Neuronal stem cell (in vitro differentiated cells): ENCODE measurements at regions not wholly inside any gene's neighbourhood (a gene's known extent, or its start where the extent isn't known, plus 50 kb on each side); places are given as distances from the start of the nearest gene placed in this dataset.

Experiments
- DNase-seq: peaks from one replicate; pipeline ENCODE4 v3.0.0-alpha.2; 2013; ENCODE audit warnings: low spot score
- H2AFZ ChIP-seq: one replicate; pipeline ENCODE4 v1.6.1; 2013; ENCODE audit warnings: mild to moderate bottlenecking, low read length, inconsistent platforms
- H2AK5ac ChIP-seq: 2 replicates; pipeline ENCODE4 v1.6.1; 2013; ENCODE audit warnings: low read depth, mild to moderate bottlenecking, inconsistent platforms, low read length, moderate library complexity, mixed read lengths
- H2BK120ac ChIP-seq: 2 replicates; pipeline ENCODE4 v1.6.1; 2013; ENCODE audit warnings: low read depth, mild to moderate bottlenecking, inconsistent platforms, low read length, moderate library complexity, mixed read lengths
- H2BK12ac ChIP-seq: one replicate; pipeline ENCODE4 v1.6.1; 2013; ENCODE audit warnings: low read length, inconsistent platforms
- H2BK15ac ChIP-seq: 2 replicates; pipeline ENCODE4 v1.6.1; 2013; ENCODE audit warnings: mild to moderate bottlenecking, low read length, inconsistent platforms, mixed read lengths
- H2BK5ac ChIP-seq: one replicate; pipeline ENCODE4 v1.6.1; 2013; ENCODE audit warnings: inconsistent platforms, mild to moderate bottlenecking, low read length, moderate library complexity
- H3K14ac ChIP-seq: one replicate; pipeline ENCODE4 v1.6.1; 2013; ENCODE audit warnings: low read length, inconsistent platforms
- H3K18ac ChIP-seq: 2 replicates; pipeline ENCODE4 v1.6.1; 2013; ENCODE audit warnings: low read length, inconsistent platforms
- H3K23ac ChIP-seq: 2 replicates; pipeline ENCODE4 v1.6.1; 2013; ENCODE audit warnings: low read depth, mild to moderate bottlenecking, mixed read lengths, low read length, inconsistent platforms; ENCODE audit not compliant: poor library complexity
- H3K27ac ChIP-seq: replicated peaks from 3 replicates; pipeline ENCODE4 v1.5.1; 2013; ENCODE audit warnings: low read length, inconsistent platforms
- H3K27me3 ChIP-seq, 3 experiments: 2 replicates each; pipeline ENCODE4 v1.6.1; 2013; ENCODE audit warnings: low read length in 3 of 3, mild to moderate bottlenecking in 2 of 3, inconsistent platforms in 1 of 3, low read depth in 1 of 3, mixed read lengths in 1 of 3, moderate library complexity in 1 of 3; ENCODE audit not compliant: control insufficient read depth in 3 of 3, insufficient read depth in 3 of 3
- H3K36me3 ChIP-seq, 2 donors: replicated peaks in 1 of 2; 2 replicates each; pipeline ENCODE4 v1.6.1; 2013; ENCODE audit warnings: low read length in 2 of 2; ENCODE audit not compliant: control insufficient read depth in 2 of 2, insufficient read depth in 2 of 2
- H3K4ac ChIP-seq: 2 replicates; pipeline ENCODE4 v1.6.1; 2013; ENCODE audit warnings: inconsistent platforms, mild to moderate bottlenecking, low read length, moderate library complexity
- H3K4me1 ChIP-seq, 2 donors: 1 replicate in 1 of 2; 2 replicates in 1 of 2; pipeline ENCODE4 v1.6.1; 2013; ENCODE audit warnings: low read length in 2 of 2, low read depth in 1 of 2; ENCODE audit not compliant: control insufficient read depth in 2 of 2, insufficient read depth in 1 of 2
- H3K4me2 ChIP-seq: one replicate; pipeline ENCODE4 v1.6.1; 2013; ENCODE audit warnings: mild to moderate bottlenecking, low read length, inconsistent platforms; ENCODE audit not compliant: insufficient read depth, poor library complexity, severe bottlenecking
- H3K4me3 ChIP-seq, 2 donors: 2 replicates each; pipeline ENCODE4 v1.5.1; 2013; ENCODE audit warnings: low read length in 2 of 2, mild to moderate bottlenecking in 2 of 2, inconsistent platforms in 1 of 2, moderate library complexity in 1 of 2
- H3K79me1 ChIP-seq: one replicate; pipeline ENCODE4 v1.6.1; 2013; ENCODE audit warnings: low read depth, mild to moderate bottlenecking, inconsistent platforms, low read length, moderate library complexity
- H3K9ac ChIP-seq: one replicate; pipeline ENCODE4 v1.6.1; 2013; ENCODE audit warnings: mild to moderate bottlenecking, low read depth, low read length, inconsistent platforms; ENCODE audit not compliant: poor library complexity
- H3K9me3 ChIP-seq, 2 donors: replicated peaks in 1 of 2; 2 replicates each; pipeline versions ENCODE3 to v1.6.1; 2013; ENCODE audit warnings: low read length in 2 of 2, mild to moderate bottlenecking in 2 of 2, inconsistent platforms in 1 of 2, low read depth in 1 of 2, mixed read lengths in 1 of 2, moderate library complexity in 1 of 2; ENCODE audit not compliant: control insufficient read depth in 2 of 2, insufficient read depth in 1 of 2
- H4K8ac ChIP-seq: one replicate; pipeline ENCODE4 v1.6.1; 2013; ENCODE audit warnings: low read depth, mild to moderate bottlenecking, inconsistent platforms, low read length, moderate library complexity
- H4K91ac ChIP-seq: one replicate; pipeline ENCODE4 v1.6.1; 2013; ENCODE audit warnings: low read length, low read depth, mild to moderate bottlenecking, inconsistent platforms; ENCODE audit not compliant: poor library complexity
- WGBS, 2 donors: extraction: QIAGEN DNeasy Blood & Tissue Kit; methylation state at CpG; one replicate each; pipeline ENCODE4 v1.1.7; 2013; ENCODE audit warnings: missing lambda C conversion rate in 2 of 2, mixed read lengths in 1 of 2; ENCODE audit not compliant: insufficient read length in 2 of 2, insufficient replicate concordance in 1 of 2; ENCODE audit errors: extremely low coverage in 2 of 2; 5-methylcytosine and 5-hydroxymethylcytosine counted together

DNA sequence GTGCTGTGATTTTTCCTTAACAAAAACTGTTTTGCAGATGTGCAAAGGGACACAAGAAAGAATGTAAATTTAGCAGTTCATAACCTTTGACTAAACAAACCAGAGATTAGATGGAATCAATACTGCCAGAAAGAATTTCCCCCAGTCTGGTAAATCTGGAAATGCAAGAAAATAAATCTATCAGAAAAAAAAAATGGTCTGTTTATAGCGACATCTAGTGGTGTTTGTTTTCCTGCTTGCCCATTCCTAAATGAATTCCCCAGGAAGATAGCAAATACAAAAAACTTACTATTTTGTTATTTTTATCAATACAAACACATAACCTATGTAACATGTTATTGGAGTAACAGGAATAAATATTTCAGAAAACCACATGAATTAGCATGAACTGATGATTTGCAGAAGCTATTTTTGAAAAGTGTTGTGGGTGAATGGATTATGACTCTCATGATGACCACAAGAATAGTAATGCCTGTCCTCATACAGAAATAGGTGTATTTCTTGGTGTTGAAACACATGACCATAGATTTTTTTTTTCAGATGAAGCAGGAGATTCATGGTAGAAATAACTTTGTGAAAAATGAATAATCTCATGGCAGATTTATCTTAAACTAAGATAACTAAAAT lies 1703.8 kb downstream of the MAT2B start:
- peak; percentile 36 for DNase-seq
- H3K23ac ChIP-seq = no peak overlapping the region
- WGBS, 2 donors = no CpG with 5 or more reads among the region's 1 CpG

GRCh38 chr5:165224366-165225045 lies 1719.1 kb downstream of the MAT2B start:
- Histone ChIP-seq H2AK5ac (no peak overlapping the region), H2BK120ac (no peak overlapping the region), H3K18ac (no peak overlapping the region), H3K36me3 (no peaks in the 10 kb centered on the region), H3K4me3 (no peak overlapping the region), H3K9me3 (no peaks in the 10 kb centered on the region), H3K27ac (no peak overlapping the region), H3K9ac (no peak overlapping the region), H4K8ac (no peak overlapping the region), H4K91ac (no peak overlapping the region), H3K4me2 (no peak overlapping the region), H2AFZ (no peak overlapping the region), H2BK12ac (no peak overlapping the region), H3K14ac (no peak overlapping the region), H3K27me3 (no peaks in the 10 kb centered on the region), H3K79me1 (no peaks in the 10 kb centered on the region), H2BK15ac (no peak overlapping the region), H2BK5ac (no peak overlapping the region), H3K4me1 (no peaks in the 10 kb centered on the region), H3K4ac (no peak overlapping the region), H3K23ac (no peak overlapping the region)
- no peak for DNase-seq
- WGBS, 2 donors = no CpG with 5 or more reads among the region's 3 CpGs

More for the DNA sequence above, 1703.8 kb downstream of the MAT2B start:
- Histone ChIP-seq H3K27ac (no peak overlapping the region), H3K4me3 (no peak overlapping the region), H3K9ac (no peak overlapping the region), H2BK120ac (no peak overlapping the region), H3K36me3 (no peaks in the 10 kb centered on the region), H3K4me2 (no peak overlapping the region), H4K8ac (no peak overlapping the region), H3K4me1 (peaks cover 6 to 7% of the 10 kb centered on the region in 2 donors), H3K27me3 (no peaks in the 10 kb centered on the region), H4K91ac (no peak overlapping the region), H3K4ac (no peak overlapping the region), H2BK15ac (no peak overlapping the region), H2AK5ac (no peak overlapping the region), H3K9me3 (no peaks in the 10 kb centered on the region), H3K14ac (no peak overlapping the region), H3K18ac (no peak overlapping the region), H2AFZ (no peak overlapping the region), H3K79me1 (no peaks in the 10 kb centered on the region), H2BK12ac (no peak overlapping the region), H2BK5ac (no peak overlapping the region)

- no peaks in the 10 kb centered on the region for H3K9me3 ChIP-seq
- WGBS, 2 donors = no CpG with 5 or more reads among the region's 3 CpGs
- H3K27me3 ChIP-seq = no peaks in the 10 kb centered on the region
- no peak overlapping the region for H2BK15ac ChIP-seq
- no peak overlapping the region for H3K9ac ChIP-seq
- no peak overlapping the region for H4K91ac ChIP-seq
- no peak overlapping the region for H3K23ac ChIP-seq
- no peak overlapping the region for H2AK5ac ChIP-seq
- no peak overlapping the region for H2BK12ac ChIP-seq
- no peak overlapping the region for H2AFZ ChIP-seq
- H3K36me3 ChIP-seq = no peaks in the 10 kb centered on the region
- H3K4me1 ChIP-seq = peaks cover 0 to 5% of the 10 kb centered on the region in 2 donors
- no peak overlapping the region for H3K18ac ChIP-seq
- H3K4ac ChIP-seq = no peak overlapping the region
- DNase-seq = no peak
- H3K4me2 ChIP-seq = no peak overlapping the region
- H4K8ac ChIP-seq = no peak overlapping the region
- no peak overlapping the region for H3K14ac ChIP-seq
- no peak overlapping the region for H2BK5ac ChIP-seq
- no peak overlapping the region for H2BK120ac ChIP-seq
- no peaks in the 10 kb centered on the region for H3K79me1 ChIP-seq
- no peak overlapping the region for H3K4me3 ChIP-seq
- no peak overlapping the region for H3K27ac ChIP-seq
These were observed 1722.1 kb downstream of the MAT2B start for GRCh38 chr5:165227515-165227914.

GRCh38 chr5:165228184-165228583 lies 1722.8 kb downstream of the MAT2B start:
- H2BK12ac ChIP-seq = no peak overlapping the region
- no CpG with 5 or more reads among the region's 1 CpG for WGBS, 2 donors
- no peak overlapping the region for H3K23ac ChIP-seq
- H3K27me3 ChIP-seq = no peaks in the 10 kb centered on the region
- no peaks in the 10 kb centered on the region for H3K36me3 ChIP-seq
- no peaks in the 10 kb centered on the region for H3K79me1 ChIP-seq
- no peak overlapping the region for H2BK5ac ChIP-seq
- no peak overlapping the region for H3K9ac ChIP-seq
- H4K8ac ChIP-seq = no peak overlapping the region
- H4K91ac ChIP-seq = no peak overlapping the region
- no peaks in the 10 kb centered on the region for H3K9me3 ChIP-seq
- no peak overlapping the region for H2AFZ ChIP-seq
- no peak overlapping the region for H3K4me2 ChIP-seq
- H3K14ac ChIP-seq = no peak overlapping the region
- no peak overlapping the region for H3K4ac ChIP-seq
- no peak for DNase-seq
- no peak overlapping the region for H3K4me3 ChIP-seq
- H2AK5ac ChIP-seq = no peak overlapping the region
- H2BK120ac ChIP-seq = no peak overlapping the region
- peaks cover 0 to 11% of the 10 kb centered on the region in 2 donors for H3K4me1 ChIP-seq
- no peak overlapping the region for H3K18ac ChIP-seq
- H3K27ac ChIP-seq = no peak overlapping the region
- no peak overlapping the region for H2BK15ac ChIP-seq
